NCI-H526 treated with DMSO at 0.1 percent for 48 hours (cell line): ENCODE measurements at regions not wholly inside any gene's neighbourhood (a gene's known extent, or its start where the extent isn't known, plus 50 kb on each side); places are given as distances from the start of the nearest gene placed in this dataset.

Source experiments
- DNase-seq: peaks from one replicate; lab custom pipeline; 2025; lab: John Stamatoyannopoulos, UW

- DNase-seq, result no peak
These were observed 206.8 kb downstream of the LPIN1 start for GRCh38 chr2:11953258-11953657.

- DNase-seq, result no peak
These were observed 208.9 kb downstream of the LPIN1 start for GRCh38 chr2:11955314-11955713.

- no peak for DNase-seq
These were observed 209.5 kb downstream of the LPIN1 start for GRCh38 chr2:11955884-11956291.

GRCh38 chr2:11962707-11963328 is 216.4 kb downstream of the LPIN1 start:
- DNase-seq, result no peak

- DNase-seq, result no peak
These were observed 217.5 kb downstream of the LPIN1 start for GRCh38 chr2:11963966-11964365.

GRCh38 chr2:11967946-11968465 is 221.6 kb downstream of the LPIN1 start:
- DNase-seq, result no peak

GRCh38 chr2:11968521-11968920 is 222.1 kb downstream of the LPIN1 start:
- DNase-seq, result no peak

- no peak for DNase-seq
These were observed 223.3 kb downstream of the LPIN1 start for GRCh38 chr2:11969774-11970173.

GRCh38 chr2:11974573-11974972 is 228.1 kb downstream of the LPIN1 start:
- DNase-seq, result no peak

- DNase-seq, result no peak
These were observed 228.9 kb downstream of the LPIN1 start for GRCh38 chr2:11975373-11975772.

- DNase-seq, result peak; percentile 20
These were observed 229.6 kb downstream of the LPIN1 start for GRCh38 chr2:11976073-11976472.

GRCh38 chr2:11977766-11978524 is 231.5 kb downstream of the LPIN1 start:
- DNase-seq, result no peak

GRCh38 chr2:11980809-11981208 is 234.4 kb downstream of the LPIN1 start:
- no peak for DNase-seq

GRCh38 chr2:11983401-11983800 is 237.0 kb downstream of the LPIN1 start:
- no peak for DNase-seq

GRCh38 chr2:11983870-11984269 is 237.4 kb downstream of the LPIN1 start:
- no peak for DNase-seq

- no peak for DNase-seq
These were observed 238.1 kb downstream of the LPIN1 start for GRCh38 chr2:11984316-11985158.

- DNase-seq, result no peak
These were observed 239.6 kb downstream of the LPIN1 start for GRCh38 chr2:11985817-11986566.

- DNase-seq, result no peak
These were observed 240.7 kb downstream of the LPIN1 start for GRCh38 chr2:11987151-11987550.

- no peak for DNase-seq
These were observed 242.4 kb downstream of the LPIN1 start for GRCh38 chr2:11988691-11989353.

GRCh38 chr2:11989354-11989703 is 242.9 kb downstream of the LPIN1 start:
- no peak for DNase-seq

- no peak for DNase-seq
These were observed 244.1 kb downstream of the LPIN1 start for GRCh38 chr2:11990576-11990975.
